Activated CD8-positive, alpha-beta T cell treated with anti-CD3 and anti-CD28 coated beads, Interleukin-2, amount 10 ng/mL, durations not matched to agents 7 days and 5 days (primary cell): ENCODE measurements at regions not wholly inside any gene's neighbourhood (a gene's known extent, or its start where the extent isn't known, plus 50 kb on each side); places are given as distances from the start of the nearest gene placed in this dataset.
"Not testable (repeated sequence)": the region's sequence is repeated elsewhere in the genome, so short reads cannot be mapped to it uniquely, and the experiment has no call there.

Experiments used
- ATAC-seq: fragments of 150-1000 bp; cut with Tn5 transposase; one replicate; pipeline ENCODE4 v1.10.0; 2021; ENCODE audit warnings: moderate library complexity
- CTCF ChIA-PET: fragments of 350-600 bp; sonication (Branson Sonifier 250); formaldehyde crosslinking; loops from one replicate; lab custom pipeline; 2021; ENCODE audit warnings: antibody characterized with exemption; lab: Charles Lee
- POLR2A ChIA-PET: fragments of 350-600 bp; sonication (Branson Sonifier 250); formaldehyde crosslinking; loops from one replicate; lab custom pipeline; 2021; ENCODE audit warnings: antibody characterized with exemption; lab: Charles Lee
- DNase-seq: peaks from one replicate; pipeline ENCODE4 v3.0.0-alpha.2; 2020
- H3K27ac Mint-ChIP-seq: one replicate; pipeline ENCODE4 v1.8.0; 2021; ENCODE audit warnings: mild to moderate bottlenecking, mixed read lengths
- H3K27me3 Mint-ChIP-seq: one replicate; pipeline ENCODE4 v1.8.0; 2021; ENCODE audit warnings: low read depth, mixed read lengths
- H3K36me3 Mint-ChIP-seq: one replicate; pipeline ENCODE4 v1.8.0; 2021; ENCODE audit warnings: low read depth, mixed read lengths
- H3K4me1 Mint-ChIP-seq: one replicate; pipeline ENCODE4 v1.8.0; 2021; ENCODE audit warnings: low read depth, mixed read lengths
- H3K4me3 Mint-ChIP-seq: one replicate; pipeline ENCODE4 v1.8.0; 2021; ENCODE audit warnings: mild to moderate bottlenecking, mixed read lengths
- H3K9me3 Mint-ChIP-seq: one replicate; pipeline ENCODE4 v1.8.0; 2022; ENCODE audit warnings: mixed read lengths; ENCODE audit not compliant: insufficient read depth

- H3K4me3 Mint-ChIP-seq = no peak overlapping the region
- no peaks in the 10 kb centered on the region for H3K27me3 Mint-ChIP-seq
- no peaks in the 10 kb centered on the region for H3K36me3 Mint-ChIP-seq
- ATAC-seq = no peak
- POLR2A ChIA-PET = no interaction called here
- CTCF ChIA-PET = no interaction called here
- DNase-seq = no peak
- no peaks in the 10 kb centered on the region for H3K4me1 Mint-ChIP-seq
- H3K27ac Mint-ChIP-seq = no peak overlapping the region
- H3K9me3 Mint-ChIP-seq = no peaks in the 10 kb centered on the region
These were observed 412.7 kb downstream of the CDH10 start for GRCh38 chr5:24232041-24232440.

- Mint-ChIP-seq H3K27me3 (no peaks in the 10 kb centered on the region), H3K9me3 (peaks cover 4% of the 10 kb centered on the region), H3K36me3 (no peaks in the 10 kb centered on the region), H3K27ac (no peak overlapping the region), H3K4me3 (no peak overlapping the region), H3K4me1 (no peaks in the 10 kb centered on the region)
- ATAC-seq (no peak), DNase-seq (no peak)
- ChIA-PET CTCF (no interaction called here), POLR2A (no interaction called here)
These were observed 411.8 kb downstream of the CDH10 start for GRCh38 chr5:24232929-24233498.

GRCh38 chr5:24235946-24236345 is 408.8 kb downstream of the CDH10 start:
- Mint-ChIP-seq H3K27ac (no peak overlapping the region), H3K36me3 (no peaks in the 10 kb centered on the region), H3K27me3 (no peaks in the 10 kb centered on the region), H3K4me3 (no peak overlapping the region), H3K9me3 (peaks cover 10% of the 10 kb centered on the region), H3K4me1 (no peaks in the 10 kb centered on the region)
- ATAC-seq (no peak), DNase-seq (no peak)
- ChIA-PET POLR2A (no interaction called here), CTCF (no interaction called here)

GRCh38 chr5:24245821-24246220 is 399.0 kb downstream of the CDH10 start:
- DNase-seq = no peak
- ATAC-seq = no peak
- Mint-ChIP-seq H3K4me3 (no peak overlapping the region), H3K27ac (no peak overlapping the region), H3K4me1 (no peaks in the 10 kb centered on the region), H3K9me3 (peaks cover 2% of the 10 kb centered on the region), H3K27me3 (no peaks in the 10 kb centered on the region), H3K36me3 (no peaks in the 10 kb centered on the region)
- CTCF ChIA-PET = no interaction called here
- POLR2A ChIA-PET = no interaction called here

- Mint-ChIP-seq H3K27me3 (no peaks in the 10 kb centered on the region), H3K4me1 (no peaks in the 10 kb centered on the region), H3K9me3 (peaks cover 12% of the 10 kb centered on the region), H3K4me3 (no peak overlapping the region), H3K27ac (no peak overlapping the region), H3K36me3 (no peaks in the 10 kb centered on the region)
- POLR2A ChIA-PET = no interaction called here
- DNase-seq = no peak
- CTCF ChIA-PET = no interaction called here
- no peak for ATAC-seq
These were observed 380.2 kb downstream of the CDH10 start for GRCh38 chr5:24264547-24264946.

- POLR2A ChIA-PET = no interaction called here
These were observed 379.5 kb downstream of the CDH10 start for GRCh38 chr5:24265306-24265705.

GRCh38 chr5:24268482-24269056 is 376.2 kb downstream of the CDH10 start:
- no peaks in the 10 kb centered on the region for H3K36me3 Mint-ChIP-seq
- peaks cover 23% of the 10 kb centered on the region for H3K9me3 Mint-ChIP-seq
- H3K4me3 Mint-ChIP-seq = no peak overlapping the region
- POLR2A ChIA-PET = no interaction called here
- ATAC-seq (no peak), DNase-seq (no peak)
- H3K27ac Mint-ChIP-seq = no peak overlapping the region
- H3K4me1 Mint-ChIP-seq = no peaks in the 10 kb centered on the region
- CTCF ChIA-PET = no interaction called here
- H3K27me3 Mint-ChIP-seq = no peaks in the 10 kb centered on the region

More at GRCh38 chr5:24265306-24265705, 379.5 kb downstream of the CDH10 start:
- CTCF ChIA-PET = no interaction called here
- Mint-ChIP-seq H3K4me1 (no peaks in the 10 kb centered on the region), H3K4me3 (no peak overlapping the region), H3K36me3 (no peaks in the 10 kb centered on the region), H3K27ac (no peak overlapping the region), H3K9me3 (peaks cover 19% of the 10 kb centered on the region), H3K27me3 (no peaks in the 10 kb centered on the region)
- DNase-seq (no peak), ATAC-seq (no peak)

- H3K27me3 Mint-ChIP-seq, POLR2A ChIA-PET, CTCF ChIA-PET, H3K36me3 Mint-ChIP-seq, H3K27ac Mint-ChIP-seq, H3K4me1 Mint-ChIP-seq, H3K4me3 Mint-ChIP-seq, DNase-seq, ATAC-seq: not testable (repeated sequence)
- peaks cover 22% of the 10 kb centered on the region for H3K9me3 Mint-ChIP-seq
These were observed 373.1 kb downstream of the CDH10 start for GRCh38 chr5:24271702-24272118.

- CTCF ChIA-PET = no interaction called here
These were observed 372.0 kb downstream of the CDH10 start for GRCh38 chr5:24272741-24273140.

GRCh38 chr5:24280215-24280614 is 364.6 kb downstream of the CDH10 start:
- POLR2A ChIA-PET = no interaction called here
- no peak for ATAC-seq
- H3K4me1 Mint-ChIP-seq = no peaks in the 10 kb centered on the region
- H3K27ac Mint-ChIP-seq = no peak overlapping the region
- H3K36me3 Mint-ChIP-seq = no peaks in the 10 kb centered on the region
- H3K27me3 Mint-ChIP-seq = no peaks in the 10 kb centered on the region
- H3K9me3 Mint-ChIP-seq = peaks cover 18% of the 10 kb centered on the region
- no peak for DNase-seq
- CTCF ChIA-PET = no interaction called here
- H3K4me3 Mint-ChIP-seq = no peak overlapping the region

More at GRCh38 chr5:24272741-24273140, 372.0 kb downstream of the CDH10 start:
- no peaks in the 10 kb centered on the region for H3K36me3 Mint-ChIP-seq
- no peak overlapping the region for H3K27ac Mint-ChIP-seq
- DNase-seq (no peak), ATAC-seq (no peak)
- no peak overlapping the region for H3K4me3 Mint-ChIP-seq
- no peaks in the 10 kb centered on the region for H3K4me1 Mint-ChIP-seq
- POLR2A ChIA-PET = no interaction called here
- no peaks in the 10 kb centered on the region for H3K27me3 Mint-ChIP-seq
- H3K9me3 Mint-ChIP-seq = peaks cover 16% of the 10 kb centered on the region

GRCh38 chr5:24281818-24282217 is 363.0 kb downstream of the CDH10 start:
- no peak for DNase-seq
- H3K36me3 Mint-ChIP-seq = no peaks in the 10 kb centered on the region
- no peak overlapping the region for H3K4me3 Mint-ChIP-seq
- H3K27ac Mint-ChIP-seq = no peak overlapping the region
- POLR2A ChIA-PET = no interaction called here
- H3K27me3 Mint-ChIP-seq = no peaks in the 10 kb centered on the region
- CTCF ChIA-PET = no interaction called here
- ATAC-seq = no peak
- H3K4me1 Mint-ChIP-seq = no peaks in the 10 kb centered on the region
- H3K9me3 Mint-ChIP-seq = peaks cover 18% of the 10 kb centered on the region

- Mint-ChIP-seq H3K36me3 (no peaks in the 10 kb centered on the region), H3K27ac (no peak overlapping the region), H3K4me1 (no peaks in the 10 kb centered on the region), H3K9me3 (peaks cover 15% of the 10 kb centered on the region), H3K27me3 (no peaks in the 10 kb centered on the region), H3K4me3 (no peak overlapping the region)
- ChIA-PET POLR2A (no interaction called here), CTCF (no interaction called here)
- DNase-seq = no peak
- ATAC-seq = no peak
These were observed 355.0 kb downstream of the CDH10 start for GRCh38 chr5:24289582-24290335.
